ENCODE measurements at regions not wholly inside any gene's neighbourhood (a gene's known extent, or its start where the extent isn't known, plus 50 kb on each side); places are given as distances from the start of the nearest gene placed in this dataset.

- TF ChIP-seq E2F6 (IDR thresholded peaks at IDR 0.05; ENCODE audit: borderline replicate concordance in 1 of 2, extremely low read depth in 1 of 2, insufficient read depth in 1 of 2, insufficient read length in 1 of 2, low read depth in 1 of 2, low read length in 1 of 2, poor library complexity in 1 of 2, severe bottlenecking in 1 of 2) (peak in 1 of 2 experiments; percentile 25), CXXC5 (CRISPR knock-in tag; IDR thresholded peaks at IDR 0.05) (peak; percentile 28), ZBTB1 (CRISPR knock-in tag; IDR thresholded peaks at IDR 0.05; ENCODE audit: borderline replicate concordance, low read depth) (no peak), RAD21 (CRISPR knock-in tag; conservative IDR thresholded peaks at IDR 0.05 in 1 of 2, IDR thresholded peaks at IDR 0.05 in 1 of 2) (peak; percentile 27 to 57; a peak in 3 of 4 replicates), CHD7 (IDR thresholded peaks at IDR 0.05; ENCODE audit: low read depth, low read length) (no peak)
Observed at GRCh38 chr19:30227661-30228112, 144.5 kb upstream of the ZNF536 start (continued).

Data from K562 (cell line).